Pulmonary artery endothelial cell (primary cell): ENCODE measurements at regions not wholly inside any gene's neighbourhood (a gene's known extent, or its start where the extent isn't known, plus 50 kb on each side); places are given as distances from the start of the nearest gene placed in this dataset.
"Not testable (repeated sequence)": the region's sequence is repeated elsewhere in the genome, so short reads cannot be mapped to it uniquely, and the experiment has no call there.

Experiments
- DNase-seq: peaks from one replicate; pipeline ENCODE4 v3.0.0-alpha.2; 2011; ENCODE audit warnings: low read depth, low spot score

- DNase-seq, result no peak
Measured at GRCh38 chr2:149872638-149873150, 285.1 kb upstream of the MMADHC start.

GRCh38 chr2:149872041-149872440 lies 284.5 kb upstream of the MMADHC start:
- no peak for DNase-seq

- DNase-seq, result no peak
Measured at GRCh38 chr2:149871091-149871885, 283.7 kb upstream of the MMADHC start.

DNA sequence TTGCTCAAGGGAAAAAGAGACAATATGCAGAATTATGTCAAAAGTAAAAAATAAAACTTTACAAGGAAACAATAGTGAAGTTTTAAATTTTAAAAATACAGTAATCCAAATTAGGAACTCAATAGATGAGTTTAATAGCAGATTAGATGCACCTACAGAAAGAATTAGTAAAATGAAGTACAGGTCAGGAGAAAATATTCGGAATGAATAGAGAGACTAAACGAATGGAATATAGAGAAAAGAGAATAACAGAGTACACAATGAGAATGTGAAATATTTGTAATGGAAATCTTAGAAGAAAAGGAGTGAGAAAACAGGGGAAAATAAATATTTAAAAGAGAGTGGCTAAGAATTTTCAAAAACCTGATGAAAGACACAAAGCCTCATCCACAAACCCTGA lies 275.7 kb upstream of the MMADHC start:
- DNase-seq, result no peak

GRCh38 chr2:149861034-149861433 lies 273.5 kb upstream of the MMADHC start:
- DNase-seq, result no peak

- DNase-seq, result no peak
Measured at GRCh38 chr2:149860276-149860921, 272.8 kb upstream of the MMADHC start.

GRCh38 chr2:149858901-149859634 lies 271.5 kb upstream of the MMADHC start:
- no peak for DNase-seq

DNA sequence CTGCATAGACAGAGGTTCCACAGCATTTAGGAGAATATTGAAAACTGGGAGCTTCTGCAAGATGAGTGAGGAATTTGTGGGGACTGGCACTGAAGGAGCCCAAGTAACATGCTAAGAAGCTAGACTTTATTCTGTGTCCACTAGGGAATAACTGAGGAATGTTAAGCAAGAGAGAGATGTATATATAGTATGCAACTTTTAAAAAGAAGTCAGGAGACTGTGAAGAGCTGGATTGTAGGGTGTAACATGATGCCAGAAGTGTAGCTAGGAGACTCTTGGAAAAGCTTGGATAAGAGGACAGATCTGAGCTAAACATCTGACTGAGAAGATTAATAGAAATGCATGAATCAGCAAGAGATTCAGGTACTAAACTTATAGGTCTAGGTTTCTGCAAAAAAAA lies 270.6 kb upstream of the MMADHC start:
- no peak for DNase-seq

- DNase-seq, result no peak
Measured at GRCh38 chr2:149857344-149857743, 269.8 kb upstream of the MMADHC start.

- DNase-seq, result not testable (repeated sequence)
Measured at GRCh38 chr2:149855859-149856258, 268.3 kb upstream of the MMADHC start.

GRCh38 chr2:149849591-149849990 lies 262.0 kb upstream of the MMADHC start:
- no peak for DNase-seq

DNA sequence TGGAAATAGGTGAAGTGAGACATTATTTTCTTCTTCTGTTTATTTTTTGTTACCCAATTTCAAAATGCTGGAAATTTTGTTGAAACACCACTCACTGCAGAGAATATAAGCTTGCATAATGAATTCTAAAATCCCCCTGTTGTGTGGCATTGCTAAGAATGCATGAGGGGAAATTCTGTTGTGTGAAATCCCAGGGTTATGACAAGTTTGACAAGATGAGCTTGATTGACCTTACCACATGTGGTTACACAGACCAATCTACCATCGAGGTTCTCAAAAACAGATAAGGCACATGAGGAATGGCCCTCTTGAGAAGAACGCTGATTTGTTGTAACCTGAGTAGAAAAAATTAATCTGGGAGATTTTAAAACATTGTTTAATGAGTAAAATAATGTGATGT lies 261.6 kb upstream of the MMADHC start:
- DNase-seq, result no peak

GRCh38 chr2:149841396-149841795 lies 253.8 kb upstream of the MMADHC start:
- no peak for DNase-seq

GRCh38 chr2:149832324-149832723 lies 244.7 kb upstream of the MMADHC start:
- DNase-seq, result no peak

- no peak for DNase-seq
Measured at GRCh38 chr2:149828520-149829210, 241.1 kb upstream of the MMADHC start.

DNA sequence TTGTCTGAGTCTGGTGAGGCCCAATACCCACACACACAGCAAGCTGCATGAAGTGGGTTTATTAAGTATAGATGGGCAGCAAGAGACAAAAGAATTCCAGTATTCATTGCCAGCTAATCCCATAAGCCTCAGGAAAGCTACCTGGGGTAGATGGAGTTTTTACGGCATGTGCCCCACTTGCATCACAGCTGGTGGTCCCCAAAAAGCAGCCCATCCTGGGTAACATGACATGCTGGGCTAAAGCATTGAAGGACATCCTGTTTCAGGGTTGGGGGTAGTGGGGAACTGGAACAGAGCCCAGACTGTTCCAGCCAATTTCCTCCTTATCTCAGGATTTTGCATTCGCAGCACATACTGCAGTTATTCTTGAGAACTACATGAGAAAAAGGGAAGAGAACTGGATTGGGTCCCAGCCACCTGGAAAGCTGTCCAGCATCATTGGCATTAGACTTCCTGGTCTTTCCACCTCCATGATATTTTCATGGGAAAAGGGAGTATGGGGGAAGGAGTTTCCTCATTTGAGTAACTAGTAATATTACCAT lies 240.1 kb upstream of the MMADHC start:
- peak; percentile 19 for DNase-seq

DNA sequence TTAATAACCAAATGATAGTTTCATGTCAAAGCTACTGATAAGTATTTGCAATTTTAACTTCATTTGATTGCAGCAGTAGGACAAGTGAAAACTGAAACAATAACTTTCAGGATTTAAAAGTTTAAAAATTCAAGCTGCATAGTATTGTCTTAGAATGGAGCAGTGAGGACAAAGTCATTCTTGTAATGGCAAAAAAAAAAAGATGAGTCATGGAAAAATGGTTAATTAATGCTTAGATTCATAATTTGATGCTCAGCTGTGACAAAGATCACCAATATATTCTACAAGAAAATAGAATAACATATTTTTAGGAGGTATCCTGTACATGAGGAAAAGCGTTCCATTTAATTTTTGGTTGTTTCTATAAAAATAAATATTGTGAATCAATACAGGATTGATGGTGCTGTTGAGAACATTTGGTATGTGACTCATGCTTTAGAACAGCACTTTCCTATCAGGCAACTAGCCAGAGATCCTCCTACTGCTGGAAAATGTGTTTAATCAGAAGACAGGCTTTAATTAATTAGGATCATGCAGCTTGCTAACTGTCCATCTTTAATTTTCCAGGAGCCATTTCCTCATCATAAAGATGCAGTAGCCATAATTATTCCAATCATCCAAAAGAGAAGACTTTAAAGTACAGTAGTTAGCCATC lies 239.0 kb upstream of the MMADHC start:
- peak; percentile 7 for DNase-seq

- DNase-seq, result no peak
Measured at GRCh38 chr2:149825473-149825872, 237.9 kb upstream of the MMADHC start.

- DNase-seq, result no peak
Measured at GRCh38 chr2:149824136-149824535, 236.6 kb upstream of the MMADHC start.

GRCh38 chr2:149819356-149819957 lies 231.9 kb upstream of the MMADHC start:
- no peak for DNase-seq
